ENCODE measurements at regions not wholly inside any gene's neighbourhood (a gene's known extent, or its start where the extent isn't known, plus 50 kb on each side); places are given as distances from the start of the nearest gene placed in this dataset.

- no peak overlapping the region for H3K4me3 ChIP-seq (ENCODE audit: low read length)
- no peaks in the 10 kb centered on the region for H3K36me3 ChIP-seq (ENCODE audit: insufficient read depth, low read length)
- whole genome bisulfite sequencing, result 71% methylated on average over 9 of the region's 9 CpGs
Measured at GRCh38 chrX:69226459-69227158, 61.4 kb upstream of the PJA1 start.

GRCh38 chrX:69222103-69223090 lies 57.1 kb upstream of the PJA1 start:
- Histone ChIP-seq H3K4me3 (ENCODE audit: low read length) (peak overlapping the region; percentile 16; the same call in 1 of the 2 replicates), H3K36me3 (ENCODE audit: insufficient read depth, low read length) (no peaks in the 10 kb centered on the region), H3K9me3 (ENCODE audit: insufficient read depth, low read depth, low read length) (no peaks in the 10 kb centered on the region), H3K4me1 (ENCODE audit: insufficient read depth, low read length) (peaks cover 10% of the 10 kb centered on the region), H3K9ac (ENCODE audit: low read depth, low read length) (0 out of 2 replicates have a peak overlapping the region, but pooled peaks have one; percentile 47), H3K27me3 (ENCODE audit: insufficient read depth, low read length) (peaks cover 32% of the 10 kb centered on the region), H3K27ac (ENCODE audit: low read depth, low read length) (peak overlapping the region; percentile 88; the same call in 1 of the 2 replicates)
- WGBS, result 2% methylated on average over 11 of the region's 12 CpGs

More at GRCh38 chrX:69226459-69227158, 61.4 kb upstream of the PJA1 start:
- H3K9ac ChIP-seq (ENCODE audit: low read depth, low read length), result no peak overlapping the region
- no peak overlapping the region for H3K27ac ChIP-seq (ENCODE audit: low read depth, low read length)
- no peaks in the 10 kb centered on the region for H3K9me3 ChIP-seq (ENCODE audit: insufficient read depth, low read depth, low read length)
- peaks cover 42% of the 10 kb centered on the region for H3K27me3 ChIP-seq (ENCODE audit: insufficient read depth, low read length)
- H3K4me1 ChIP-seq (ENCODE audit: insufficient read depth, low read length), result peaks cover 10% of the 10 kb centered on the region

- Histone ChIP-seq H3K4me1 (ENCODE audit: insufficient read depth, low read length) (peaks cover 10% of the 10 kb centered on the region), H3K27ac (ENCODE audit: low read depth, low read length) (peak overlapping the region; percentile 88; the same call in 1 of the 2 replicates), H3K9me3 (ENCODE audit: insufficient read depth, low read depth, low read length) (no peaks in the 10 kb centered on the region), H3K4me3 (ENCODE audit: low read length) (peak overlapping the region; percentile 33), H3K36me3 (ENCODE audit: insufficient read depth, low read length) (no peaks in the 10 kb centered on the region), H3K9ac (ENCODE audit: low read depth, low read length) (0 out of 2 replicates have a peak overlapping the region, but pooled peaks have one; percentile 47), H3K27me3 (ENCODE audit: insufficient read depth, low read length) (peaks cover 30% of the 10 kb centered on the region)
- WGBS, result 2% methylated on average over 33 of the region's 38 CpGs
Measured at GRCh38 chrX:69221239-69222102, 56.2 kb upstream of the PJA1 start.

GRCh38 chrX:69218407-69218997 lies 53.2 kb upstream of the PJA1 start:
- H3K4me1 ChIP-seq (ENCODE audit: insufficient read depth, low read length), result peaks cover 10% of the 10 kb centered on the region
- no peaks in the 10 kb centered on the region for H3K9me3 ChIP-seq (ENCODE audit: insufficient read depth, low read depth, low read length)
- no peaks in the 10 kb centered on the region for H3K36me3 ChIP-seq (ENCODE audit: insufficient read depth, low read length)
- H3K27me3 ChIP-seq (ENCODE audit: insufficient read depth, low read length), result peaks cover 8% of the 10 kb centered on the region
- H3K4me3 ChIP-seq (ENCODE audit: low read length), result no peak overlapping the region
- H3K9ac ChIP-seq (ENCODE audit: low read depth, low read length), result no peak overlapping the region
- 89% methylated on average over 1 of the region's 2 CpGs for WGBS
- H3K27ac ChIP-seq (ENCODE audit: low read depth, low read length), result no peak overlapping the region

- Histone ChIP-seq H3K36me3 (ENCODE audit: insufficient read depth, low read length) (no peaks in the 10 kb centered on the region), H3K9ac (ENCODE audit: low read depth, low read length) (no peak overlapping the region), H3K9me3 (ENCODE audit: insufficient read depth, low read depth, low read length) (no peaks in the 10 kb centered on the region), H3K27ac (ENCODE audit: low read depth, low read length) (no peak overlapping the region), H3K27me3 (ENCODE audit: insufficient read depth, low read length) (no peaks in the 10 kb centered on the region; the same call in 1 of the 2 replicates), H3K4me3 (ENCODE audit: low read length) (no peak overlapping the region), H3K4me1 (ENCODE audit: insufficient read depth, low read length) (no peaks in the 10 kb centered on the region)
- WGBS, result 93% methylated on average over 5 of the region's 5 CpGs
Measured at GRCh38 chrX:69216911-69217310, 51.7 kb upstream of the PJA1 start.

GRCh38 chrX:69216446-69216845 lies 51.2 kb upstream of the PJA1 start:
- Histone ChIP-seq H3K27ac (ENCODE audit: low read depth, low read length) (no peak overlapping the region), H3K9me3 (ENCODE audit: insufficient read depth, low read depth, low read length) (no peaks in the 10 kb centered on the region), H3K4me3 (ENCODE audit: low read length) (no peak overlapping the region), H3K4me1 (ENCODE audit: insufficient read depth, low read length) (no peaks in the 10 kb centered on the region), H3K36me3 (ENCODE audit: insufficient read depth, low read length) (no peaks in the 10 kb centered on the region), H3K27me3 (ENCODE audit: insufficient read depth, low read length) (no peaks in the 10 kb centered on the region; the same call in 1 of the 2 replicates), H3K9ac (ENCODE audit: low read depth, low read length) (no peak overlapping the region)
- WGBS, result 68% methylated on average over 1 of the region's 1 CpG

- Histone ChIP-seq H3K36me3 (ENCODE audit: insufficient read depth, low read length) (no peaks in the 10 kb centered on the region), H3K4me3 (ENCODE audit: low read length) (no peak overlapping the region), H3K9ac (ENCODE audit: low read depth, low read length) (no peak overlapping the region), H3K27ac (ENCODE audit: low read depth, low read length) (no peak overlapping the region), H3K9me3 (ENCODE audit: insufficient read depth, low read depth, low read length) (no peaks in the 10 kb centered on the region), H3K27me3 (ENCODE audit: insufficient read depth, low read length) (no peaks in the 10 kb centered on the region; the same call in 1 of the 2 replicates), H3K4me1 (ENCODE audit: insufficient read depth, low read length) (no peaks in the 10 kb centered on the region)
- 89% methylated on average over 17 of the region's 17 CpGs for WGBS
Measured at GRCh38 chrX:69215161-69215875, 50.1 kb upstream of the PJA1 start.
